ENCODE measurements at regions not wholly inside any gene's neighbourhood (a gene's known extent, or its start where the extent isn't known, plus 50 kb on each side); places are given as distances from the start of the nearest gene placed in this dataset.

- TF ChIP-seq CTCF (IDR thresholded peaks at IDR 0.05) (no peak), POLR2AphosphoS5 (IDR thresholded peaks at IDR 0.05) (no peak)
Observed at GRCh38 chr18:27772081-27772480, 404.8 kb downstream of the CDH2 start.

Data from esophagus muscularis mucosa (tissue), 3 donors.